GM12892 (cell line): ENCODE measurements at regions not wholly inside any gene's neighbourhood (a gene's known extent, or its start where the extent isn't known, plus 50 kb on each side); places are given as distances from the start of the nearest gene placed in this dataset.

Source experiments
- DNase-seq: peaks from one replicate; pipeline ENCODE4 v3.0.0; 2011; ENCODE audit not compliant: insufficient read length
- FAIRE-seq: peaks from 2 replicates; lab custom pipeline; 2011; peaks lifted over from hg19 to GRCh38; lab: Jason Lieb, UNC
- POLR2A ChIP-seq: IDR thresholded peaks from 2 replicates; pipeline ENCODE4 v1.6.1; 2011; ENCODE audit warnings: low read depth, low read length, control low read depth
- POLR2AphosphoS5 ChIP-seq: IDR thresholded peaks from 2 replicates; pipeline ENCODE4 v1.6.1; 2011; ENCODE audit warnings: low read depth, low read length, control low read depth
- TAF1 ChIP-seq: IDR thresholded peaks from 2 replicates; pipeline ENCODE4 v1.6.1; 2011; ENCODE audit warnings: low read depth, mild to moderate bottlenecking, control low read depth, low read length, borderline replicate concordance

DNA sequence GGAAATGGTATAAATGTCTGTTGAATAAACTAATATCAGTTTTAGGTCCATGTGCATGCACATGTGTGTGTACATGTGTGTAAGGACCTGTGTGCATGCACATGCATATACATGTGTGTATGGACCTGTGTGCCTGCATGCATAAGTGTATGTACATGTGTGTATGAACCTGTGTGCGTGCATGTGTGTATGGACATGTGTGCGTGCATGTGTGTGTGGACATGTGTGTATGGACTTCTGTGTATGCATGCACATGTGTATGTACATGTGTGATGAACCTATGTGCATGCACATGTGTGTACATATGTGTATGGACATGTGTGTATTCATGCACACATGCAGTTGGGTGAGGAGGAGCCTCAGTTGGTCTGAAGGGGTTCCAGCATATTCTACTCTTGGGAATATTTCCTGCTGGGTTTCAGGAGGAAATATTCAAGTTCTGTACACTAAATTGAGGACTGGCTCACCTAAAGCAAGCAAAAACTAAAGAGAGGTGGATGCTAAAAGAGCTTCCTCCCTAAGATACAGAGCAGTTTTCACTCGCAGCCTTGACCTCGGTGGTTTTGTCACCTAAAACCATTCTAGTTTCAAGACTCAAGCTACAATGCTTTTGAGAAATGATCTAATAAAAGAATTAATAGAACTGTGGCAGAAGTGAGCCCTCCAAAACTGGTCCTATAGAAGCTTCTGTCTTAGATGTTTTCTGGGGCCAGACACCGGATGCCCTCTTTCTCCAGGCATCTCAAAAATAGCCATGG lies 742.8 kb downstream of the MAFB start:
- FAIRE-seq (no peak), DNase-seq (no peak)
- TF ChIP-seq POLR2AphosphoS5 (no peak), POLR2A (no peak), TAF1 (no peak)

DNA sequence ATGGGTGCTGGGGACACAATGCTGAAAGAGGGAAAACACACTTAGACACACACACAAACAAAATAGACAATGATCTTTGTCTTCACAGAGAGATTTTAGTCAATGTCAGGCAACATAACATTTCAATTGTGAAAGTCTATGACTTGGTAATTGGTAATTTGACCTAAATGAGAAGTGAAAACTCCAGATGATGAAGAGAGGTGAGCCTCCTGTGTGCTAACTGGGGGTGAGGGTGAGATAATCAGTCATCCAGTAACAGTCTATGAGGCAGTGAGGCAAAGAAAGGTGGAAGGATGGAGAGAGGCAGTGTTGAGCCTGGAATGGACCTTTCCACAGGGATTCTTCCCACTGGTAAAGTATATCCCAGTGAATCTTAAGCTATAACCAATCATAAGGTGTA lies 744.2 kb downstream of the MAFB start:
- DNase-seq = no peak
- no peak for TF ChIP-seq POLR2AphosphoS5
- no peak for TF ChIP-seq POLR2A
- no peak for TF ChIP-seq TAF1
- no peak for FAIRE-seq

DNA sequence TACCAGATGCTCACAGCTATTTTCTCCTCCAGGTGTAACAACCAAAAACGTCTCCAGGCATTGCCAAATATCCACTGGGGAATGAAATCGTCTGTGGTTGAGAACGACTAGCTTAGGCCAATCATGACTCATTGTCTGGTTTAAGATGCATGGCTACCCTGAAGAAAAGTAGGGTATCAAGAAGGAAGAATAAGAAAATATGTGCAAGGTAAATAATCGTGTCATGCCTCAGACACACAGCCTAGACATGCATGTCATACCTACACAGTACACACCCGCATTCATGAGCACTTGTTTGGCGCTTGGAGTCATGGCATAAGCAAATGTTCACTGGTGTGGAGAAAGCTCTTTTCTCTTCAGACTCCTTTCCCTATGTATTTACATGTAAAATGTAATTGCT lies 745.7 kb downstream of the MAFB start:
- no peak for TF ChIP-seq POLR2A
- no peak for TF ChIP-seq TAF1
- no peak for TF ChIP-seq POLR2AphosphoS5
- no peak for DNase-seq
- no peak for FAIRE-seq

DNA sequence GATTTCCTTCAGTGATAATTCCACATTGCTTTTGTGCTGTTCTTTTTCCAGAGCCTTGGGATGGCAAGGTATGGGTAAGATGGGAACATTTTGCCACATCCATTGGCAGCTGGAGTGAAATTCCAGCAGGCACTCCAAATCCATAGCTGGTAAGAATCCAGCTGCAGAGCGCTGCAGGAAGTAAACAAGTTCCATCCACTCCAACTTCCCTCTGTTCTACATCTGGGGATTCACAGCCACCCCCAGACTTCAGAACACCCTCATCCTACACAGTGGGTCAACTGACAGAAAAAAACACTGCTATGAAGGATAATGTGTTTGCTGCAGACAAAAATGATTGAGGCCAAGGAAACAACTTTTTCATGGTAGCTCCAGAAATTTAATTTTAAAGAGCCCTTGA lies 747.8 kb downstream of the MAFB start:
- no peak for DNase-seq
- FAIRE-seq = no peak
- TF ChIP-seq POLR2AphosphoS5 (no peak), POLR2A (no peak), TAF1 (no peak)

DNA sequence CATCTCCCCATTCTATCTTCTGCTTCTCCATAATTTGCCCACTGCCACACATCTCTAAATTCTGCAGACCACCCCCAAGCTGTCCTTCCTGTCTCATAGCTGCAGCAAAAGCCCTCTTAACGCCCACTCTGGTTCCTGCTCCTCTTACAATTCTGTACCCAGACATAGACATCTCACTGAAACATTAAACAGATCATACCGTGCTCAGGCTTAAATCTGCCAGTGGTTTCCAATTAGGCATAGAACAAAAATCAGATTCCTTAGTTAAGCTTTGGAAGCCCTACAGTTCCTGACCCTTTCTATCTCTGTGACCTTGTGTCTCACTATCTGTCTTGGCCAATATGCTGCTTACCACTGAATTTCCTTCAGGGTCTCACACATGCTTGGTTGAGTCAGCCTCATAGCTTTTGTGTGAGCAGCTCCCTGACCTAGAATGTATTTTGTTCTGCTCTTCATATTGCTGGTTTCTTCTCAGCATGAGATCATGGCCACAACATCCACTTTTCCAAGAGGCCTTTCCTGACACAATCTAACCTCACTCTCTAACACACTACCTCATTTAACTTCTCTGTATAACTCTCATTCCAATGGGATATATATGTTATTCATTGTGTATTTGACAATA lies 749.7 kb downstream of the MAFB start:
- DNase-seq (no peak), FAIRE-seq (no peak)
- TF ChIP-seq POLR2A (no peak), TAF1 (no peak), POLR2AphosphoS5 (no peak)

DNA sequence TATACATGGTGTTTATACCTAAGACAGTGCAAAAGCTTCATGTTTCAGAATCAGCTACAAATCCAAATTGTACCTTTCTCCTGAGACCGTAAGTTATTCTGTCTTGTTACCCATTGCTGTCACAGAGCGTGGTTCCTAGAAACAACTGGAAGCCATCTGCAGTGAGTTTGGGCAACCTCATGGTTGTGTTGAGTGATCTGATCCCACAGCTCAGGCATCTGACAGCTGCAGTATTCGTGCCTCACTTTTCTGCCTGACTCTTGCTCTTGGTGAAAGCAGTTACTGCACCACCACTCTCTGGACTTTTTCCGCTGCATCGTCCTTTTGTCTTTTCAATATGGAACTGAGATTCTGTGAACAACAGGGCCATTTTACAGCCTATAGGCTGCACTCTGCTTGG lies 752.6 kb downstream of the MAFB start:
- FAIRE-seq (no peak), DNase-seq (no peak)
- TF ChIP-seq POLR2AphosphoS5 = no peak

DNA sequence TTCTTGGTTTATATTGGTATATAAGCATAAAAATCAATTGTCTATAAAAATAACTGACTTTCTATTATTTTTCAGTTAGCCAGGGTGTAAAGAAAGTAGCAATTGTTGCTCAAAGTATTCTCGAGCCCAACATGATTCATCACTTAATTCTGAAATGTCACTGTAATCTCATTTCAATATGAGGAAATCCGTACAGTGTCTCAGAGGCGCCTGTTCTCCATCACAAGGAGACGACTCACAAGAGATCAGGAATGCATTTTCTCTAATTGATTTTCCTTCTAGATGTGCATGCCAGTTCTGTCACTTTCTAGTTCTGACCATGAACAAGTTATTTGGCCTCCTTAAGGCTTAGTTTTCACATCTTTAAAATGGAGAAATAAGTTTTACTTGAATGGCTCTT lies 753.1 kb downstream of the MAFB start:
- FAIRE-seq (no peak), DNase-seq (no peak)
- TF ChIP-seq POLR2AphosphoS5 = no peak
- no peak for TF ChIP-seq POLR2A
- no peak for TF ChIP-seq TAF1

DNA sequence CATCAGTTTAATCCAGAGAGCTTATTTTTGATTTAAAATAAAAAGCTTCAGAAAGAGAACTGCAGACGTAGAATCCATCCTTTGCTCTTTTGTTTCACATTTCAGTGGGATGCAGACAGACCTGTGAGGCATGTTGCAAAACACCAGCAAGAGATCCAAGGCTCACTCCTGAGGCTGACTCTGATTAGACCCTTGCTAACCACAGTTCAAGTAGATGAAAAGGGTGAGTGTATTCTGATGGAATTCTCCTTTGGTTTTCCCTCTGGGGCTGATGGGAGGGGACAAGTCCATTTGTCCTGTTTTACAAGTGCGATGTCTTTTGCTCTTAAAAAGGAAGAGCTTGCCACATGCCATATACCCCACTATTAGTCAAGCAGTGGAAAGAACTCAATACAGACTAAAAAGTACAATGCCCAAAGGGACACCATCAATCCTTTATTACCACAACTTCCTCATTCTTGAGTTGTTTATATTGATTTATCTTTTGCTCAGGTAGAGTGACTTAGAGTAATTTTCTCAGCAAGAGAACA lies 772.7 kb downstream of the MAFB start:
- TF ChIP-seq POLR2AphosphoS5 (no peak), TAF1 (no peak), POLR2A (no peak)
- no peak for FAIRE-seq

DNA sequence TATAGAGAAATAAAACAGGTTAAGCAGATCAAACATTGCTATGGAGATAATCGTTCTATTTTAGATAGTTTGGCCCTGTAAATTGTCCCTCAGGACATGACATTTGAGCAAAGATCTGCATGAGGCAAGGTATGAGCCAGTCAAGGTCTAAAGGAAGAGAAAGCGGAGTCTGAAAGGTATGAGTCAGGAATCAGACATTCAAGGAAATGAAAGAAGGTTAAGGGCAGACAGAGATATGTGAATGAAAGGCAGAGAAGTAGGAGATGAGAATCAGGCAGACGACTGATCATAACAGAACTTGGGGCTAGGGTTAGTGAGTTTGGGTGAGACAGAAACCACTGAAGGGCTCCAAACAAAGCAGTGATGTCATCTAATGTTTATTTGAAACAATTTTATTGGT lies 775.8 kb downstream of the MAFB start:
- DNase-seq (no peak), FAIRE-seq (no peak)
- TF ChIP-seq POLR2A (no peak), POLR2AphosphoS5 (no peak), TAF1 (no peak)

More for the DNA sequence above, 772.7 kb downstream of the MAFB start:
- DNase-seq = no peak

DNA sequence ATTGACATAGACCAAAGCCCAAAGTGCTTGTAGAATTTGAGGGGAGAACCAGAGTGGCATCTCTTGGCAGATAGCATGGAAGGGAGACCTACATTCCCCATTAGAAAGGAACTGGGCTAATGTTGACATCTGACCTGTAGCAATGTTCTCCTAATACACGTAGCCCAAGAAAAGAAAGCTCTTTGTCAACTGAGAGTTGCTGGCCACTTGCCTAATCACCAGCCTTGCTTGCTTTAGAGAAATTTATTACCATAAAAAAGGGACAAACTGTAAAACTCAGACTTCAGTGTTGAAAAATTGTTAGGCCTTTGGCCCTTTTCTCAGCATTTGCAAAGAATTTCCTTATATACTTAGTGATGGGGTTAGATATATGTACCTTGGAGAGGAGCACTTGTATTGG lies 777.5 kb downstream of the MAFB start:
- no peak for DNase-seq

DNA sequence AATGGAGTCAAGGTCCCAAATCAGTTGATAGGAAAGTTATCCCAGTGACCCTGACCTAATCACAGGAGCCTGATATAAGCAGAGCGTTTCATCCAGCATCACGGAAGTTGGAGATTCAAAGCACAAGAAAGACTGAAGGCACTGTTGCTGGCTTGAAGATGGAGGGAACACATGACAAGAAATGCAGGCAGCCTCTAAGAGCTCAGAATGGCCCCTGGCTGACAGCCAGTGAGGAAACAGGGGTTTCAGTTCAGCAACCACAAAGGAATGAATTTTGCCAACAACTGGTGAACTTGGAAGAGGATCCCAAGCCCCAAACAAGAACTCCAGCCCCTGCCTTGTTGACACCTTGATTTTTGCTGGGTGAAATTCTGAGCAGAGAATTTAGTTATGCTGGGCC lies 778.5 kb downstream of the MAFB start:
- FAIRE-seq (no peak), DNase-seq (no peak)
- TF ChIP-seq POLR2AphosphoS5 (no peak), TAF1 (no peak)

More for the DNA sequence above, 777.5 kb downstream of the MAFB start:
- no peak for TF ChIP-seq POLR2AphosphoS5
- no peak for TF ChIP-seq POLR2A
- no peak for TF ChIP-seq TAF1
- no peak for FAIRE-seq

DNA sequence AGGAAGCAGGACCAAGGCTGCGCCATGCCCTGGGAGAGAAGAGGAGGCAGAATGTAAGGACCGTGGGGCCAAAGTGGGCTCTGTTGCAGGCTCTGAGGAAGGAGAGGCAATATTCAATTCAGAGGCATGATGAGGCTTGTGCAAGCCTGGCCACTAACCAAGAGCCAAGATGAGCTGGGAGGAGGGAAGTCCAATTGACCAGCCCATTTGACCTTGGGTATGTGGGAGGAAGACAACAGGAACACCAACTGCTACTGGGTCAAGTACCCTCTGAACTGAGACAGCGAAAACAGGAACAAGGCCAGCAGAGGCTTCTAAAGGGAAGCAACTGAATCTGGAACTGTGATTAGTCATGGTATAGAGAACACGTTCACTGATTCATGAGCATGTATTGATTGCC lies 779.6 kb downstream of the MAFB start:
- no peak for TF ChIP-seq POLR2A
- no peak for TF ChIP-seq POLR2AphosphoS5
- no peak for TF ChIP-seq TAF1
- DNase-seq (no peak), FAIRE-seq (no peak)
